HepG2 (cell line): ENCODE measurements at regions not wholly inside any gene's neighbourhood (a gene's known extent, or its start where the extent isn't known, plus 50 kb on each side); places are given as distances from the start of the nearest gene placed in this dataset.
"Not testable (repeated sequence)": the region's sequence is repeated elsewhere in the genome, so short reads cannot be mapped to it uniquely, and the experiment has no call there.

Experiments
- ETV6 ChIP-seq: sonication (generic); formaldehyde crosslinking; conservative IDR thresholded peaks from 2 replicates; pipeline ENCODE4 v1.4.0; 2020; ENCODE audit warnings: missing genetic modification reagents
- ZNF782 ChIP-seq: sonication (generic); formaldehyde crosslinking; IDR thresholded peaks from 2 replicates; pipeline ENCODE4 v1.4.0; 2020; ENCODE audit warnings: missing genetic modification reagents, mild to moderate bottlenecking, borderline replicate concordance
- ZNF878 ChIP-seq: sonication (generic); formaldehyde crosslinking; IDR thresholded peaks from 2 replicates; pipeline ENCODE4 v1.8.1; 2023; ENCODE audit warnings: mild to moderate bottlenecking, missing genetic modification reagents, moderate library complexity

GRCh38 chr6:60830726-60831125, 1455.3 kb downstream of the KHDRBS2 start:
- TF ChIP-seq ZNF782, ETV6, ZNF878 (CRISPR knock-in tag): not testable (repeated sequence)
